ENCODE measurements at regions not wholly inside any gene's neighbourhood (a gene's known extent, or its start where the extent isn't known, plus 50 kb on each side); places are given as distances from the start of the nearest gene placed in this dataset.
"Not testable (repeated sequence)": the region's sequence is repeated elsewhere in the genome, so short reads cannot be mapped to it uniquely, and the experiment has no call there.

- no peak for DNase-seq
Measured at GRCh38 chr6:125549202-125549884, 200.1 kb upstream of the HEY2 start.

GRCh38 chr6:125550892-125551291, 198.5 kb upstream of the HEY2 start:
- DNase-seq = no peak

GRCh38 chr6:125552819-125553218, 196.6 kb upstream of the HEY2 start:
- DNase-seq = no peak

GRCh38 chr6:125554456-125554855, 195.0 kb upstream of the HEY2 start:
- no peak for DNase-seq

- no peak for DNase-seq
Measured at GRCh38 chr6:125558241-125558843, 191.1 kb upstream of the HEY2 start.

- no peak for DNase-seq
Measured at GRCh38 chr6:125558907-125559306, 190.5 kb upstream of the HEY2 start.

- DNase-seq = no peak
Measured at GRCh38 chr6:125562156-125562555, 187.3 kb upstream of the HEY2 start.

- no peak for DNase-seq
Measured at GRCh38 chr6:125564941-125565340, 184.5 kb upstream of the HEY2 start.

GRCh38 chr6:125567407-125567806, 182.0 kb upstream of the HEY2 start:
- DNase-seq = no peak

GRCh38 chr6:125568609-125569008, 180.8 kb upstream of the HEY2 start:
- no peak for DNase-seq

GRCh38 chr6:125570526-125570925, 178.9 kb upstream of the HEY2 start:
- no peak for DNase-seq

GRCh38 chr6:125571207-125571755, 178.2 kb upstream of the HEY2 start:
- no peak for DNase-seq

- no peak for DNase-seq
Measured at GRCh38 chr6:125574604-125575003, 174.8 kb upstream of the HEY2 start.

GRCh38 chr6:125577124-125577662, 172.2 kb upstream of the HEY2 start:
- DNase-seq = no peak

GRCh38 chr6:125584468-125584939, 164.9 kb upstream of the HEY2 start:
- no peak for DNase-seq

- DNase-seq = no peak
Measured at GRCh38 chr6:125585470-125585869, 164.0 kb upstream of the HEY2 start.

GRCh38 chr6:125586074-125586473, 163.4 kb upstream of the HEY2 start:
- DNase-seq = no peak

- DNase-seq = no peak
Measured at GRCh38 chr6:125586605-125587004, 162.8 kb upstream of the HEY2 start.

- DNase-seq = no peak
Measured at GRCh38 chr6:125587666-125588632, 161.5 kb upstream of the HEY2 start.

GRCh38 chr6:125591796-125592195, 157.6 kb upstream of the HEY2 start:
- DNase-seq = not testable (repeated sequence)

GRCh38 chr6:125593746-125594145, 155.7 kb upstream of the HEY2 start:
- no peak for DNase-seq

- no peak for DNase-seq
Measured at GRCh38 chr6:125596020-125596419, 153.4 kb upstream of the HEY2 start.
